A549 (cell line): ENCODE measurements at regions not wholly inside any gene's neighbourhood (a gene's known extent, or its start where the extent isn't known, plus 50 kb on each side); places are given as distances from the start of the nearest gene placed in this dataset.

Experiments
- MAZ ChIP-seq: fragments of 150-350 bp; IDR thresholded peaks from 2 replicates; pipeline ENCODE4 v1.6.1; 2014; ENCODE audit warnings: antibody characterized with exemption, low read depth, low read length, borderline replicate concordance
- MYC ChIP-seq: IDR thresholded peaks from 2 replicates; pipeline ENCODE4 v1.6.1; 2012; ENCODE audit warnings: mild to moderate bottlenecking, inconsistent platforms, low read length, improper control_type of control experiment, borderline replicate concordance
- POLR2A ChIP-seq: IDR thresholded peaks from 2 replicates; pipeline ENCODE4 v1.6.1; 2012; ENCODE audit warnings: mild to moderate bottlenecking, low read length
- TF ChIP-seq, protein P1 (sequence below): fragments of 450-650 bp; IDR thresholded peaks from 2 replicates; pipeline ENCODE4 v1.6.1; 2014; ENCODE audit warnings: antibody characterized with exemption

DNA sequence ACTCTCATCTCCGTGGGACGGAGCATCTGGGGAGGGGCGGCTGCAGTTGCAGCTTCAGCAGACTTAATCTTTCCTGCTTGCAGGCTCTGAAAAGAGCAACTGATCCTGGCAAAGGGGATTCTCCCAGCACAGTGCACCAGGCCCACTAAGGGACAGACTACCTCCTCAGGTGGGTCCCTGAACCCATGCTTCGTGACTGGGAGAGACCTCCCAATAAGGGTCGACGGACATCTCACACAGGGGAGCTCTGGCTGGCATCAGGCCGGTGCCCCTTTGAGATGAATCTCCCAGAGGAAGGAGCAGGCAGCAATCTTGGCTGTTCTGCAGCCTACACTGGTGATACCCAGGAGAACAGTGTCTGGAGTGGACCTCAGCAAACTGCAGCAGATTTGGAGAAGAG, 303.3 kb upstream of the FGF16 start:
- TF ChIP-seq MAZ (no peak), POLR2A (no peak), MYC (no peak)
- TF ChIP-seq, protein P1, sequence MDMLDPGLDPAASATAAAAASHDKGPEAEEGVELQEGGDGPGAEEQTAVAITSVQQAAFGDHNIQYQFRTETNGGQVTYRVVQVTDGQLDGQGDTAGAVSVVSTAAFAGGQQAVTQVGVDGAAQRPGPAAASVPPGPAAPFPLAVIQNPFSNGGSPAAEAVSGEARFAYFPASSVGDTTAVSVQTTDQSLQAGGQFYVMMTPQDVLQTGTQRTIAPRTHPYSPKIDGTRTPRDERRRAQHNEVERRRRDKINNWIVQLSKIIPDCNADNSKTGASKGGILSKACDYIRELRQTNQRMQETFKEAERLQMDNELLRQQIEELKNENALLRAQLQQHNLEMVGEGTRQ = no peak
